Hematopoietic multipotent progenitor cell treated with erythropoietin and hydrocortisone succinate and interleukin-3 and kit ligand, for 15 days (in vitro differentiated cells): ENCODE measurements at regions not wholly inside any gene's neighbourhood (a gene's known extent, or its start where the extent isn't known, plus 50 kb on each side); places are given as distances from the start of the nearest gene placed in this dataset.
"Not testable (repeated sequence)": the region's sequence is repeated elsewhere in the genome, so short reads cannot be mapped to it uniquely, and the experiment has no call there.

Experiments
- DNase-seq: peaks from one replicate; pipeline ENCODE4 v3.0.0-alpha.2; 2015; ENCODE audit warnings: low spot score

GRCh38 chr12:24668563-24668962 lies 280.3 kb downstream of the BCAT1 start:
- no peak for DNase-seq

GRCh38 chr12:24664161-24664880 lies 284.6 kb downstream of the BCAT1 start:
- no peak for DNase-seq

- DNase-seq, result no peak
Observed at GRCh38 chr12:24661657-24662096, 287.2 kb downstream of the BCAT1 start.

DNA sequence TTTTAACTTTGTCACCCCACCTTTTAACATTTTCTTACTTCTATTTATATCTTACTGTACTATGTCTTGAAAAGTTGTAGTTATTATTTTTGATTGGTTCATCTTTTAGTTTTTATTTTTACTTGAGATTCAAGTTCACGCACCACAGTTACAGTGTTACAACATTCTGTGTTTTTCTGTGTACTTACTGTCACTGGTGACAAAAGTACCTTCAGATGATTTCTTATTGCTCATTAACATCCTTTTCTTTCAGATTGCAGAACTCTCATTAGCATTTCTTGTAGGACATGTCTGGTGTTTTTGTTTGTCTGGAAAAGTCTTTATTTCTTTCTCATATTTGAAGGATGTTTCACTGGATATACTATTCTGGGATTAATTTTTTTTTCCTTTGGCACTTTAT lies 289.9 kb downstream of the BCAT1 start:
- no peak for DNase-seq

DNA sequence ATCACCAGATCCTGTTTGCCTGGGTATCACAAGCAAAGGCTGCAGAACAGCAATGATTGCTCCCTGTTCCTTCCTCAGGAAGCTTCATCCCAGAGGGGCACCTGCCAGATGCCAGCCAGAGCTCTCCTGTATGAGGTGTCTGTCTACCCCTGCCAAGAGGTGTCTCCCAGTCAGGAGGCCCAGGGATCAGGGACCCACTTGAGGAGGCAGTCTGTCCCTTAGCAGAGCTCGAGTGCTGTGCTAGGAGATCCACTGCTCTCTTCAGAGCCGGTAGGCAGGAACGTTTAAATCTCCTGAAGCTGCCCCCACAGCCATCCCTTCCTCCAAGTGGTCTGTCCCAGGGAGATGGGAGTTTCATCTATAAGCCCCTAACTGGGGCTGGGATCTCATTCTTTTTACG lies 294.6 kb downstream of the BCAT1 start:
- DNase-seq, result not testable (repeated sequence)

DNA sequence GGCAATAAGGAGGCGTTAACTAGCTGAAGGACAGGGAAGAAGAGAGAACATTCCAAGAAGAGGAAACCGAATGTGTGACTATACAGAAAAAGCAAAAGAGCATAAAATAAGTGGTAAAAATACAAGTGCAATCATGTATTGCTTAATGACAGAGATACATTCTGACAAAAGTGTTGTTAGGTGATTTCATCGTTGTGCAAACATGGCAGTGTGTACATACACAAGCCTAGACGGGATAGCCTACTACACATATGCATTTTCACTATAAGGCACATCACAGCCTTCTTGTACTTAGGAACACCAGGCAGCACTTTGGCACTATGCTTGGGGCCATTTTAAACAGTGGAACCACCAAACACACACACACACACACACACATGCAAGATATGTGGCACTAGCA lies 299.3 kb downstream of the BCAT1 start:
- no peak for DNase-seq

DNA sequence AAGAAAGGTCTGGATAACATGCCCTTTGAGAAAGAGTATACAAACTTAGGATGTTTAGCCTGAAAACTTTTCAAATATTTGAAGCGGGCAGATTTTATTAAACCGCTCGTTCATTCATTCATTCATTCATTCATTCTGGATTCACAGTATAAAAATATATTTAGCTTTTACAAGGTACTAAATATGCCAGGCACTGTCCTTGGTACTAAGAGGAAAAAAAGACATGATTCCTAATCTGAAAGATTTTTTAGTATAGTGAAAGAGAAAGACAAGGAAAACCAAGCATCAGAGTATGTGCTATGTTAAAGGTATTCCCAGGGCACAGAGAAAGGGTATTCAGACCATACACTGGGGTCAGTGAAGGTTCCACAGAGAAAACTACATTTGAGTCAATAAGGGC lies 299.7 kb downstream of the BCAT1 start:
- DNase-seq, result no peak

- DNase-seq, result no peak
Observed at GRCh38 chr12:24645254-24645653, 303.6 kb downstream of the BCAT1 start.

- no peak for DNase-seq
Observed at GRCh38 chr12:24643120-24644119, 305.5 kb downstream of the BCAT1 start.

DNA sequence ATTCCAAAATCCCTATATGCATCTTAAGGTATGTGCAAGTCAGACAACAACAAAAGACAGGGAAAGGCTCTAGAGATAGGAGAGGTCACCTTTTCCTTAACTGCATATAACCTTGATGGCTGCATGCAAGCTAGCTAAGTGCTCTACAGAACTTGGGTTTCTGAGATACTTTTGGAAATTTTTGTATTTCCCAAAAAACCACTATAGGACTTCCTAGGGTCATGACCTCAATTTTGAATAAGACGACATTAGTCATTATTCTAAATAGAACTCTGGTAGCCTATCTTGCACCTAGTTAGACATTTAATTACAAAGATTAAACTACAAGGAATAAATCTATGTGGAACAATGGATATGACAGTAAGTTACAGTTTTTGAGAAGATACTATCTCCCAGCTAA lies 309.3 kb downstream of the BCAT1 start:
- no peak for DNase-seq

DNA sequence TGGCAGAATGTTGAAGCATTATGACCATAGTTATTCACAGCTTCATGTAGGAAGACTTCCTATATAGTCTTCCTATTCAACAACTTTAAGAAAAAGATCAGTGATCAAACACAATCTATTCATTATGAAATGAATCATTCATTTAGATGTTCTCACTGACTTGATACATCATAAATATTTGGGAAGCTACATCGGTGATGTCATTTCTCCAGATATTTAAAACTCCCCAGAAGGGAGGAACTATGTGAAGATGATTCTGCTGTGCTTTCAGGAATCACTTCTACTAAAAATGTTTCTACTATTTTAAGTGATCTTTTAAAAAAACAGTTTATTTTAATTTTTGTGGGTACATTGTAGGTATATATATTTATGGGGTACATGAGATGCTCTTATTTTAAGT lies 316.4 kb downstream of the BCAT1 start:
- DNase-seq, result no peak

DNA sequence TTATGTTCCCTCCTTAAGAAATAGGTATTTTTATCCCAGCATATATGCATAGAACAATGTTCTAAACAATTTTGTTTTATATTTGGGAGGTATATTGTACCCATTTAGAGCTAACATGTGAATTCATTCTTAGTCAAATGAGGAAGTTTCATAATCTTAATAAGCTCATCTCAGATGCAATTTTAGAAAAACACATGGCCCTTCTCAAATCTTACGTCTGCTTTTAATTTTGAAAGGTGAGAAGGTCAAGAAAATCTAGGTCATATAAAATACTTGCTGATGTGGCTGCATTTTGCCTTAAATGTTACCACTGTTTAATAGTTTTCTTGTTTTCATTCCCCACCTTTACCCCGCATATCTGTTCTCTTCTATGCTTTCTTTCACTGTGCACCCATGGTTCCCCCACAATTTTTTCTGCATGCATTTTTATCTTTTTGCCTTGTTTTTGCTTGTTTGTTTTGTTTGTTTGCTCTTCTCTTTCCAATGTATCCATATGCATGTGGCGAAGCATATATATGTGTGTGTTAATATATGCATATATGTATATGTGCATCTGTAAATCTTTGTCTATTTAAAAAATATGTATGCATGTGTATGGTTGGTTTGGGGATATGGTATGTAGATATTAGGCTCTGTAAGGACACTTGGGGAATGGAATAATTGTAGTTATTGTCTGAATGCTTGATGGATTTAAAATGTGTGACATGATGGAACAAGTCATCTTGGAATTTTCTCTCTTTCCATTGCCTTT lies 317.1 kb downstream of the BCAT1 start:
- no peak for DNase-seq

GRCh38 chr12:24630856-24631255 lies 318.0 kb downstream of the BCAT1 start:
- DNase-seq, result no peak

DNA sequence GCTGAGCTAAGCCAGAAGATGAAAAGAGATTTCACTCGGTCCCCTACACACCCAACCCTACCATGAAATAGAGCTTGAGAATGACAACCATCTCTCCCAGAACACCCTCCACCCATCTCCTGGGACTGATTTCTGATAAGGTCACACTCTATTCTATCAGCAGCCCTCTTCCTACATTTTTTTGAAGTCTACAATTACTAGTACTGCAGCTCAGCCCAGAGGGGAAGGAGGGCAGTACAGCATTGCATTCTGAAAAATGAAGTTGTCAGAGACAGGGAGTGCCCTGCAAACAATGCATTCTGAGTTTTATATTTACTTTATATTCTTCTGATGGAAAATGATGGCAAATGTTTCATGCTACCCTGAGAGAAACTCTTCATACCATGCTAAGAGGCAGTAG lies 318.5 kb downstream of the BCAT1 start:
- DNase-seq, result no peak

DNA sequence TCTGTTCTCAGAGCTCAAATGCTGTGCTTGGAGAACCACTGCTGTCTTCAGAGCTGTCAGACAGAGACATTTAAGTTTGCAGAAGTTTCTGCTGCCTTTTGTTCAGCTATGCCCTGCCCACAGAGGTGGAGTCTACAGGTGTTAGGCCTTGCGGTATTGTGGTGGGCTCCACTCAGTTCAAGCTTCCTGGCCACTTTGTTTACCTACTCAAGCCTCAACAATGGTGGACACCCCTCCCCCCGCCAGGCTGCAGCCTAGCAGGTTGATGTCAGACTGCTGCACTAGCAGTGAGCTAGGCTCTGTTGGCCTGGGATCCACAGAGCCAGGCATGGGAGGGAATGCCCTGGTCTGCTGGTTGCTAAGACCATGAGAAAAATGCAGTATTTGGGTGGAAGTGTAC lies 323.8 kb downstream of the BCAT1 start:
- no peak for DNase-seq

GRCh38 chr12:24619954-24620353 lies 328.9 kb downstream of the BCAT1 start:
- DNase-seq, result not testable (repeated sequence)

DNA sequence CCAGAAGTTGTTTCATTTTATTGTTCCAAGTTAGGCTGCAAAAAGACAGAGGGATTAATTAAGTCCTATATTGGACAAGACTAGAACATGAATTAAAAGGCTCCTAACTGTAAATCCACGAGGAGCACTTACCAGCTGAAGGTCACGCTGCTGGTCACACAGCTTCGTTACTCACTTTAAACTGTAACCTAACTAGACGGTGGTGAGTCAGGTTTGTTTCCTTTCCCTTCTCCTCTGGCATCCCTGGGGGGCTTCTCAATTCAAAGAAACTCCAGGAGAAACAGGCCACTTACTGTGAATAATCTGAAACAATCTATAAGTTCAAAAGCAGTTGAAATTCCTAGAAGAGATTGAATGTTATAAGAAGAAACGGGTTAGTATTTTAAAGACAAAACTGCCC lies 331.4 kb downstream of the BCAT1 start:
- no peak for DNase-seq

- no peak for DNase-seq
Observed at GRCh38 chr12:24615967-24616411, 332.9 kb downstream of the BCAT1 start.

DNA sequence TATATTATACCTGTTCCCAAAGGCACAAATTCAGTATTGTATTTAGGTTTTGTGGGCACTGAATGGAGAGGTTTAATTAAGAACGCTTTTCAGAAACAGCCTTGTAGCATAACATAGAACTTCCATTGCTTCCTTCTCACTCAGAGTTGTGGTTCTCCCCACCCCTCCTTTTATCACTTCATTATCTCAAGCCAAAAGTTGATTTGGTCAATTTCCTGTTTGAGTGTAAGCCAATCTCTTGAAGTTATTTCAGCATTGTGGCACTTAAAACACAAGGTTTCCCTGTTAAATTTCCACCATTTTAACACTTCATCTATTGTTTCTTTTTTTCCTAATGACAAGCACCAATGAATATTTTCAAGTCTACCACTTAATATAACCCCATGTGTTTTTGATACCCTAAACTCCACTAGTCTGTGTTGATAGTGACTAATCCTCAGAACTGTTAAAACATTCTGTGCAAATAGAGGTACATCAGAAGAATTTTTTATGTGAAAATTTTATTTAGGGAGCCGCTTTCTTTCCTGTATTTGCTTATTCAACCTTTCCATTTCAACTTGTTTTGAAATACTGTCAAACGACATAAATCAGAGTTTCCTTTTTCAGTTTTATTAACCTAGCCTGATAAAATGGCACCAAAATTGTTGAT lies 340.1 kb downstream of the BCAT1 start:
- no peak for DNase-seq

DNA sequence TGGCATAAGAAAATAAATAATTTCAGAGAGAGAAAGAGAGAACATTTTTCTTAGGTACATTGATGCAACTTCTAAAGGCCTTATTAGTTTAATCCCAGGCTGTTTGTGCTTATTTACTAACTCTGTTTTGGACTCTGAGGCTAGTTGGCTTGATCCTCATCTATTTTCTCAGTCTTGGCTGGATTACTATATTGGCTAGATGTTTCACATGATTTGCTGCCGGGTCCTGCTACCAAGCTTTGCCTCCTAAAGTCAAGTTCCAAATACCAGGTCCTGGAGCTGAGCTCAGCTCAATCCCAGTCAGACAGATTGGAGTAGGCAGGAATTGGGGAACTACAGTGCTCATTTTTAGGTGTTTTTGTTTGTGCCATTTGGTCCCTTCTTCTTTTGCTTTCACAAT lies 340.8 kb downstream of the BCAT1 start:
- no peak for DNase-seq

- DNase-seq, result no peak
Observed at GRCh38 chr12:24605916-24606315, 343.0 kb downstream of the BCAT1 start.

DNA sequence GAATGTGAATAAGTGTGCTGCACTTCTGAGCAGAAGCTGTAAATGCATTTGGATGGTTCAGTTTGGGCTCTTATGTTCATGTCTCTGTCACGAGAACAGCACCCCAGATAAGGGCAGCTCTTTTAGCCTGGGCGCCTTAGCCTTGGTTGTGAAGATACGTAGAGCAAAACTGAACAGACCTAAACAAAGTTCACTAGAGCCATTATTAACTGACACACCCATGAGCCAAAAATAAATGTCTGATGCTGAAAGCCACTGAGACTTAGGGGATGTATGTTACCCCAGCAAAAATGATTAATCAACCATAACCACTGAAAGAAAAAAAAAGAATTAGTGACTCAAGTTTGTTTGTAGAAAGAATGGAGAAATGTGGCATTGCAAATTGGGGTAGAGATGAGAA lies 343.4 kb downstream of the BCAT1 start:
- DNase-seq, result no peak
